ENCODE measurements at regions not wholly inside any gene's neighbourhood (a gene's known extent, or its start where the extent isn't known, plus 50 kb on each side); places are given as distances from the start of the nearest gene placed in this dataset.
A peak's percentile ranks its signal among the peaks of the same experiment; 100 is the strongest.

- Mint-ChIP-seq H3K36me3 (ENCODE audit: low read depth) (no peaks in the 10 kb centered on the region), H3K4me3 (no peak overlapping the region), H3K27ac (no peak overlapping the region), H3K9me3 (peaks cover under 1% of the 10 kb centered on the region), H3K27me3 (ENCODE audit: insufficient read depth) (no peaks in the 10 kb centered on the region), H3K4me1 (peaks cover 9% of the 10 kb centered on the region)
- Histone ChIP-seq H3K9ac (ENCODE audit: extremely low read depth, low read length, poor library complexity, severe bottlenecking) (no peak overlapping the region), H3K27me3 (ENCODE audit: control insufficient read depth, insufficient read depth, low read length, poor library complexity, severe bottlenecking) (no peaks in the 10 kb centered on the region), H3K4me3 (ENCODE audit: low read length) (no peak overlapping the region), H3K9me3 (ENCODE audit: control insufficient read depth, low read length) (no peaks in the 10 kb centered on the region), H3K27ac (ENCODE audit: low read depth, low read length) (no peak overlapping the region), H3K36me3 (ENCODE audit: control insufficient read depth, insufficient read depth, low read length) (no peaks in the 10 kb centered on the region), H3K4me1 (ENCODE audit: control insufficient read depth, insufficient read depth, low read length) (no peaks in the 10 kb centered on the region)
- WGBS, 2 experiments (ENCODE audit: insufficient coverage in 1 of 2, insufficient read length in 1 of 2) = 92 to 100% methylated on average over 1 of the region's 1 CpG
- DNase-seq = no peak
- no peak for TF ChIP-seq CTCF (conservative IDR thresholded peaks at IDR 0.05)
Measured at GRCh38 chr4:14850455-14851097, 151.7 kb upstream of the CPEB2 start.

- no peak overlapping the region for H3K4me3 ChIP-seq (ENCODE audit: low read length)
- no peak for TF ChIP-seq CTCF (conservative IDR thresholded peaks at IDR 0.05)
Measured at GRCh38 chr4:14853176-14853943, 148.9 kb upstream of the CPEB2 start.

GRCh38 chr4:14855719-14856061 lies 146.6 kb upstream of the CPEB2 start:
- no peak overlapping the region for H3K4me3 Mint-ChIP-seq

More at GRCh38 chr4:14853176-14853943, 148.9 kb upstream of the CPEB2 start:
- H3K9ac ChIP-seq (ENCODE audit: extremely low read depth, low read length, poor library complexity, severe bottlenecking) = no peak overlapping the region
- Mint-ChIP-seq H3K4me3 (no peak overlapping the region), H3K9me3 (peaks cover 2% of the 10 kb centered on the region), H3K27me3 (ENCODE audit: insufficient read depth) (no peaks in the 10 kb centered on the region), H3K4me1 (peaks cover 14% of the 10 kb centered on the region), H3K27ac (peak overlapping the region; percentile 67), H3K36me3 (ENCODE audit: low read depth) (no peaks in the 10 kb centered on the region)
- no peaks in the 10 kb centered on the region for H3K36me3 ChIP-seq (ENCODE audit: control insufficient read depth, insufficient read depth, low read length)
- no peaks in the 10 kb centered on the region for H3K27me3 ChIP-seq (ENCODE audit: control insufficient read depth, insufficient read depth, low read length, poor library complexity, severe bottlenecking)
- no peaks in the 10 kb centered on the region for H3K9me3 ChIP-seq (ENCODE audit: control insufficient read depth, low read length)
- H3K4me1 ChIP-seq (ENCODE audit: control insufficient read depth, insufficient read depth, low read length) = no peaks in the 10 kb centered on the region
- no peak for DNase-seq
- H3K27ac ChIP-seq (ENCODE audit: low read depth, low read length) = no peak overlapping the region
- 95% methylated on average over 2 of the region's 2 CpGs; no CpG with 5 or more reads in 1 of the 2 experiments for WGBS, 2 experiments (ENCODE audit: insufficient coverage in 1 of 2, insufficient read length in 1 of 2)

More at GRCh38 chr4:14855719-14856061, 146.6 kb upstream of the CPEB2 start:
- peak; percentile 17 for DNase-seq
- Histone ChIP-seq H3K9me3 (ENCODE audit: control insufficient read depth, low read length) (no peaks in the 10 kb centered on the region), H3K27ac (ENCODE audit: low read depth, low read length) (no peak overlapping the region), H3K4me1 (ENCODE audit: control insufficient read depth, insufficient read depth, low read length) (no peaks in the 10 kb centered on the region), H3K27me3 (ENCODE audit: control insufficient read depth, insufficient read depth, low read length, poor library complexity, severe bottlenecking) (no peaks in the 10 kb centered on the region), H3K4me3 (ENCODE audit: low read length) (no peak overlapping the region), H3K9ac (ENCODE audit: extremely low read depth, low read length, poor library complexity, severe bottlenecking) (no peak overlapping the region), H3K36me3 (ENCODE audit: control insufficient read depth, insufficient read depth, low read length) (no peaks in the 10 kb centered on the region)
- Mint-ChIP-seq H3K36me3 (ENCODE audit: low read depth) (no peaks in the 10 kb centered on the region), H3K27ac (no peak overlapping the region), H3K27me3 (ENCODE audit: insufficient read depth) (no peaks in the 10 kb centered on the region), H3K9me3 (peaks cover 2% of the 10 kb centered on the region), H3K4me1 (peaks cover 14% of the 10 kb centered on the region)
- 86 to 100% methylated on average over 1 to 3 of the region's 4 CpGs for WGBS, 2 experiments (ENCODE audit: insufficient coverage in 1 of 2, insufficient read length in 1 of 2)
- no peak for TF ChIP-seq CTCF (conservative IDR thresholded peaks at IDR 0.05)
